ENCODE measurements at regions not wholly inside any gene's neighbourhood (a gene's known extent, or its start where the extent isn't known, plus 50 kb on each side); places are given as distances from the start of the nearest gene placed in this dataset.

DNA sequence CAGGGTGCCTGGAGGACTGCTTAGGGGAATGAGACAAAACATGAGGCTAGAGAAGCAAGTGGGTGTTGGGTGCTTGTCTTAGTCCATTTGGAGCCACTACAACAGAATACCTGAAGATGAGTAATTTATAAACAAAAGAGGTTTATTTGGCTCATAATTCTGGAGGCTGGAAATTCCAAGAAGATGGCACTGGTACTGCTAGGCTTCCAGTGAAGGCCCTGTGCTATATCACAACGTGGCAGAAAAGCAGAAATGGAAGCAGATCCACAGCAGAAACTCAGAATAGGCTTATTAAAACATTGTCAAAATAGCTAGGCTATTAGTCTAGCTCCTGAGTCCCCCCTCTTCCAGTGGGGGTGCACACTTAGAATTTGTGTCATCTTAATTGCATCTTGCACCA lies 701.7 kb downstream of the RWDD3 start:
- Histone ChIP-seq H3K4me1 (ENCODE audit: control insufficient read depth, insufficient read depth, low read length) (no peaks in the 10 kb centered on the region), H3K4me3 (ENCODE audit: insufficient read depth, low read depth, low read length) (no peak overlapping the region), H3K36me3 (ENCODE audit: control insufficient read depth, insufficient read depth, low read length) (no peaks in the 10 kb centered on the region), H3K27ac (ENCODE audit: insufficient read depth, low read depth, low read length, poor library complexity, severe bottlenecking) (no peak overlapping the region), H3K27me3 (ENCODE audit: control insufficient read depth, insufficient read depth, low read length, poor library complexity, severe bottlenecking) (no peaks in the 10 kb centered on the region), H3K9me3 (ENCODE audit: control insufficient read depth, low read length) (no peaks in the 10 kb centered on the region)
- WGBS, 2 experiments: 80 to 87% methylated on average over 1 of the region's 1 CpG

DNA sequence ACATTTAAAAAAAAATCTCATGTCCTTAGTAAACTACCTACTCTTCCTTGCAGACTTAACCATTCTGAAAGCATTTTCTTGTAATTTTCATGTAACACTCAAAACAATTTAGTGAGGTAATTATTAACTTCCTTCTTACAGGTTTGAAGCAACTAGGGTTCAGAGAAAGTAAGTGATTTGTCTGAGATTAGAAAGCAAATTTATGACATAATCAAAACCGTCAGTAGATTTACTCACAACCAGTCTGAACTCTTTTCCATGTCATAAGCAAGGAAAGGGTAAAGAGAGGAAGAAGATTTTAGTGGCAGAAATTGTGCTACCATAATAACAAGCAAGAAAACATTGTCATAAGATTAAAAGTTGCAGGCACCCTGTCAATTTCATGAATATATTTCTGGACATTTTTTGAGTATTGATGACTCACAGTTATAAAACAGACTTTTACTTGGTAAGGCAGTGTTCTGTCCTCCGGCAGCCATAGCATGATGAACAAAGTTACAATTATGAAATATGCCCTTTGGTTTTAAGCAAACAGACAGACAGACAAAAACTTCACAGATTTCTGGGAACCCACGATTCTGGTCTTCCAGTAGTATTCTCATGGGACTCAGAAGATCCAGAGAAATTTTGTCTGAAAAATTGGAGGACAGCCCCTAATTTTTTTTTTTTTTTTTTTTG lies 707.2 kb downstream of the RWDD3 start:
- H3K4me3 ChIP-seq (ENCODE audit: insufficient read depth, low read depth, low read length): no peak overlapping the region
- H3K9me3 ChIP-seq (ENCODE audit: control insufficient read depth, low read length): no peaks in the 10 kb centered on the region
- 90 to 92% methylated on average over 2 to 3 of the region's 3 CpGs for WGBS, 2 experiments
- H3K36me3 ChIP-seq (ENCODE audit: control insufficient read depth, insufficient read depth, low read length): no peaks in the 10 kb centered on the region
- H3K27ac ChIP-seq (ENCODE audit: insufficient read depth, low read depth, low read length, poor library complexity, severe bottlenecking): no peak overlapping the region
- no peaks in the 10 kb centered on the region for H3K27me3 ChIP-seq (ENCODE audit: control insufficient read depth, insufficient read depth, low read length, poor library complexity, severe bottlenecking)
- no peaks in the 10 kb centered on the region for H3K4me1 ChIP-seq (ENCODE audit: control insufficient read depth, insufficient read depth, low read length)

DNA sequence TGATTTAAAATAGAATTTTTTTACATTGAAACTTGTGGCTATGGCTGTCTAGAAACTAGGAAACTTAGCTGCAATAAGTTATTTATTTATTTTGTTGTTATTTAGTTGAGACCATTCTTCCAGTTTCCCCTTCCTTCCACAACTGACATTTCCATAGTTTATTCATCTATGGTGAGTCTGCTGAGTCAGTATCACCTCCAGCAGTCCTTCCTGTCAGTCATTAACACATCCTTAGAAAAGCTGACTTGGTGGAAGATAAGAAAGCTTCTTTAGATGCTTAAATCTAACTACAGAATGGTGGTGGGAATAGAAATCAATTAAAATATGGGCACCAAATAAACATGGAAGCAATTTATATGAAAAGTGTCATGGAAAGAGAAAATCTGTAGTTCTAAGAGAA lies 714.0 kb downstream of the RWDD3 start:
- Histone ChIP-seq H3K4me1 (ENCODE audit: control insufficient read depth, insufficient read depth, low read length) (no peaks in the 10 kb centered on the region), H3K9me3 (ENCODE audit: control insufficient read depth, low read length) (no peaks in the 10 kb centered on the region), H3K27ac (ENCODE audit: insufficient read depth, low read depth, low read length, poor library complexity, severe bottlenecking) (no peak overlapping the region), H3K4me3 (ENCODE audit: insufficient read depth, low read depth, low read length) (no peak overlapping the region), H3K27me3 (ENCODE audit: control insufficient read depth, insufficient read depth, low read length, poor library complexity, severe bottlenecking) (no peaks in the 10 kb centered on the region), H3K36me3 (ENCODE audit: control insufficient read depth, insufficient read depth, low read length) (no peaks in the 10 kb centered on the region)

DNA sequence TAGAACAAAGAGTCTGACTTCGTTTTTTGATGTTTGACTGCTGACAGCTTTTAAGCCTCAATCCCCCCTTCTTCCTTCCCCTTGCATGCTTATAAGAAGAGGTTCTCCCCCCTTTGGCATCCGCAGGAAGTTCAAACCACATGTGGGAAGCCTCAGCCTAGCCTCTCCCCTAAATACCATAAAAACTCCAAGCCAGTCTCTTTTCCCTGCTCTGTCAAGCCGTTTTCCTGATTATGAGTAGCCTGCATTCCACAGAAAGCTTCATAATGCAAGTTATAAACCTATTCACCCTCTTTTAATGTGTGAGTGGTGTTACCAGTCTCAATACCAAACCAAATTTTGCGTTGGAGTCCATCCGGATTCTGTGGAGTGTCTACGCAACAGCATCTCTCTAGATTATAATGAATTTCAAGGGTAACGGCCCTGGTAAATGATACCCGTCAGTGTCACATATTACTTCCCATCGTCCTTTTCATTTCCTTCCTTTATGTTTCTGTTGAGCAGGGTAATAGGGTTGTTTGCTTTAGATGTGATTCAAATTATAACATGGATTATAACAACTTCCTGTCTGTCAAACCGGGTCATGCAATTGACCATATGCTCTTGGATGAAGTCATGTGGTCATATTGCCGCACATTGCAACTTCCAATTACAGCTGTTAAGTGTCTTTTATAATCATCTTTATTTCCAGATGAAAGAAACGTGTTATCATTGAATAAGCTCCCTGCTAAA lies 717.5 kb downstream of the RWDD3 start:
- 92 to 93% methylated on average over 9 to 11 of the region's 12 CpGs for WGBS, 2 experiments
- no peak overlapping the region for H3K4me3 ChIP-seq (ENCODE audit: insufficient read depth, low read depth, low read length)
- H3K27ac ChIP-seq (ENCODE audit: insufficient read depth, low read depth, low read length, poor library complexity, severe bottlenecking): no peak overlapping the region
- H3K27me3 ChIP-seq (ENCODE audit: control insufficient read depth, insufficient read depth, low read length, poor library complexity, severe bottlenecking): no peaks in the 10 kb centered on the region
- H3K9me3 ChIP-seq (ENCODE audit: control insufficient read depth, low read length): no peaks in the 10 kb centered on the region
- no peaks in the 10 kb centered on the region for H3K36me3 ChIP-seq (ENCODE audit: control insufficient read depth, insufficient read depth, low read length)
- no peaks in the 10 kb centered on the region for H3K4me1 ChIP-seq (ENCODE audit: control insufficient read depth, insufficient read depth, low read length)

DNA sequence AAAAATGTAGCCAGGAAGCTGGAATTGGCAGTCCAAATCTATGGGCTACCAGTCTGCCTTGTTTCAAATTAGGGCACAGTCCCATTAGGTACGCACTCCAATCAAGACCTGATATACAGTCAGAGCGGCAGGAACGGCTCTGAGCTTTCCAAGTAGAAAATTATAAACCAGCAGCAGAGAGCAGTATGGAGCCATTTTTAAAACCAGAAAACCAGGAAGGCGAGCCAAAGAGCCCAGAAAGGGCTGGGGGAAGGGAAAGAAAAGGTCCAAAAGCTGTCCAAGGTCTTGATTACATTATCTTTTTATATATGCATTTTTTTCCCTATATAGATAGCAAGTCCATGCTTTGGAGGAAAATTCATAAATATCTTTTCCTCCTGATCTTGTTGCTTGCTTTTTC lies 719.0 kb downstream of the RWDD3 start:
- 63 to 70% methylated on average over 4 of the region's 4 CpGs for WGBS, 2 experiments
- H3K27me3 ChIP-seq (ENCODE audit: control insufficient read depth, insufficient read depth, low read length, poor library complexity, severe bottlenecking): no peaks in the 10 kb centered on the region
- no peaks in the 10 kb centered on the region for H3K36me3 ChIP-seq (ENCODE audit: control insufficient read depth, insufficient read depth, low read length)
- no peak overlapping the region for H3K4me3 ChIP-seq (ENCODE audit: insufficient read depth, low read depth, low read length)
- H3K4me1 ChIP-seq (ENCODE audit: control insufficient read depth, insufficient read depth, low read length): no peaks in the 10 kb centered on the region
- no peak overlapping the region for H3K27ac ChIP-seq (ENCODE audit: insufficient read depth, low read depth, low read length, poor library complexity, severe bottlenecking)
- no peaks in the 10 kb centered on the region for H3K9me3 ChIP-seq (ENCODE audit: control insufficient read depth, low read length)

DNA sequence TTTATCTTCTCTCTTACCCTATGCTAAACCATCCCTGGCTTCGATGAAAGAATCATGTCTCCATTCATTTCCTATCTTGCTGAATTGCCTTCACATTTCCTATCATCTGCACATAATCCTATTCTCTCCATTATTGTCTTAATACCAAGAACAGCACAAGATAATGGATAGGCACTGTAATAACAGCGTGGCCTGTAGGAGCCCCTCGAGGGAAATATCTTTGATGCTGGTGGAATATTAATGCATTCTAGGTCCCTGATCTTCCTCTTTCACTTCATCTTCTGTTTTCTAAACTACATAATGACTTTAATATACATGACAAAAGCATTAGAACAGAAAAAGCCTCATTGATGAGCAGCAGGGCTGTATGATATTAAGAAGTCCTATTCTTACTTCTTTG lies 720.6 kb downstream of the RWDD3 start:
- WGBS, 2 experiments: 96 to 97% methylated on average over 1 to 3 of the region's 3 CpGs
- no peaks in the 10 kb centered on the region for H3K4me1 ChIP-seq (ENCODE audit: control insufficient read depth, insufficient read depth, low read length)
- H3K9me3 ChIP-seq (ENCODE audit: control insufficient read depth, low read length): no peaks in the 10 kb centered on the region
- H3K36me3 ChIP-seq (ENCODE audit: control insufficient read depth, insufficient read depth, low read length): no peaks in the 10 kb centered on the region
- H3K27ac ChIP-seq (ENCODE audit: insufficient read depth, low read depth, low read length, poor library complexity, severe bottlenecking): no peak overlapping the region
- H3K27me3 ChIP-seq (ENCODE audit: control insufficient read depth, insufficient read depth, low read length, poor library complexity, severe bottlenecking): no peaks in the 10 kb centered on the region
- no peak overlapping the region for H3K4me3 ChIP-seq (ENCODE audit: insufficient read depth, low read depth, low read length)

DNA sequence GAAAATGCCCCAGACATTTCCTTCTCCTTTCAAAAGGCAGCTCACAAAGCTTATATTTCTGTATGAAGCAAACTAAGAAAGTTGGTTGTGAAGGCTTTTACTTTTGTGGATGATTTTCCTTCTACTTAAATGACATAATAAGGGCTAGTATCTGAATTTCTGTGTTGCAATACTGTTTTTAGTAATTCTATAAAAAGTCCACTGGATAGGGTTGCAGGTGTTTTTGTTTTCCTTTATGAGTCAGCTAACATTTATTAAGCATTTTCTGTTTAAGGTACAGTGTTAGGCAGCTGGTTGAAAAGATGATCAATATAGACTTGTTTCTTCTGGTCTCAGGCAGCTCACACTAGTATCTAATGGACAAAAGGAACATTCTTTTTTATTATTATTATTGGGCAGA lies 722.2 kb downstream of the RWDD3 start:
- Histone ChIP-seq H3K27ac (ENCODE audit: insufficient read depth, low read depth, low read length, poor library complexity, severe bottlenecking) (no peak overlapping the region), H3K4me3 (ENCODE audit: insufficient read depth, low read depth, low read length) (no peak overlapping the region), H3K9me3 (ENCODE audit: control insufficient read depth, low read length) (no peaks in the 10 kb centered on the region), H3K36me3 (ENCODE audit: control insufficient read depth, insufficient read depth, low read length) (no peaks in the 10 kb centered on the region), H3K27me3 (ENCODE audit: control insufficient read depth, insufficient read depth, low read length, poor library complexity, severe bottlenecking) (no peaks in the 10 kb centered on the region), H3K4me1 (ENCODE audit: control insufficient read depth, insufficient read depth, low read length) (no peaks in the 10 kb centered on the region)

DNA sequence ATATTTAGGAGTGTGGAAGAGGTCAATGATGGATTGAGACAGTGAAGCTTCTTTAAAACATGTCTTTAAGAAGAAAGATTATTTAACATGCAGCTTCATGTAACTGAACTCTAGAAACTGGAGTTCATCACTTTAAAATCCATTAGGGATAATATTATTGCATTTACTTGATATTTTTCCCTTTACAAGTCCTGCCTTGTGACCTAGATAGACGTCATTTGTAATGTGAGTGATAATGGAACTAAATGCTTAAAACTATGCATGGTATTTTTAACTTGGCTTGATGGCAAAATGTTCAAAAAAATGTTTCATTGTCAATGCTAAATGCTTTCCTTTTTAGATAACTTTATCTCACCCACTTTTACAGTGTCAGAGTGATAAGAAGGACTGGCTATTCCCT lies 723.7 kb downstream of the RWDD3 start:
- no peaks in the 10 kb centered on the region for H3K9me3 ChIP-seq (ENCODE audit: control insufficient read depth, low read length)
- H3K36me3 ChIP-seq (ENCODE audit: control insufficient read depth, insufficient read depth, low read length): no peaks in the 10 kb centered on the region
- no peaks in the 10 kb centered on the region for H3K4me1 ChIP-seq (ENCODE audit: control insufficient read depth, insufficient read depth, low read length)
- whole genome bisulfite sequencing, 2 experiments: 100% methylated on average over 1 of the region's 1 CpG
- no peak overlapping the region for H3K4me3 ChIP-seq (ENCODE audit: insufficient read depth, low read depth, low read length)
- no peaks in the 10 kb centered on the region for H3K27me3 ChIP-seq (ENCODE audit: control insufficient read depth, insufficient read depth, low read length, poor library complexity, severe bottlenecking)
- H3K27ac ChIP-seq (ENCODE audit: insufficient read depth, low read depth, low read length, poor library complexity, severe bottlenecking): no peak overlapping the region

DNA sequence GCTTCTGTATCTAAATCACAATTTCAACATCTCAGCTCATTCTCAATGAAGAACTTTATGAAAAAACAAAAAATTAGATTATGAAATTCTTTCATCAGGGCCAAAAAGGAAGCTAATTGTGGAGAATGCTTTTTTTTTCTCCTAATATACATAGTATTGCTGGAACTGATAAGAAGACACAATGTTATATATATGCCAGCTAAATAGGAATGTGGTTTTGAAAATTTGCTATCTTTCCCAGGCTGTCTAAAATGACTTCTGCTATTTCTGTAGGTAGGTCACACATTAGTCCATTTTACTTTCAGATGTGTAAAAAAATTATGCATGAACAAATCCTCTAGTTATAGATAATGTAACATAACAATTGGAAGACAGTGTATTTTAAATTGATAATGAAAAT lies 732.9 kb downstream of the RWDD3 start:
- H3K4me1 ChIP-seq (ENCODE audit: control insufficient read depth, insufficient read depth, low read length): no peaks in the 10 kb centered on the region
- H3K36me3 ChIP-seq (ENCODE audit: control insufficient read depth, insufficient read depth, low read length): no peaks in the 10 kb centered on the region
- H3K27ac ChIP-seq (ENCODE audit: insufficient read depth, low read depth, low read length, poor library complexity, severe bottlenecking): no peak overlapping the region
- no peaks in the 10 kb centered on the region for H3K27me3 ChIP-seq (ENCODE audit: control insufficient read depth, insufficient read depth, low read length, poor library complexity, severe bottlenecking)
- no peaks in the 10 kb centered on the region for H3K9me3 ChIP-seq (ENCODE audit: control insufficient read depth, low read length)
- H3K4me3 ChIP-seq (ENCODE audit: insufficient read depth, low read depth, low read length): no peak overlapping the region

DNA sequence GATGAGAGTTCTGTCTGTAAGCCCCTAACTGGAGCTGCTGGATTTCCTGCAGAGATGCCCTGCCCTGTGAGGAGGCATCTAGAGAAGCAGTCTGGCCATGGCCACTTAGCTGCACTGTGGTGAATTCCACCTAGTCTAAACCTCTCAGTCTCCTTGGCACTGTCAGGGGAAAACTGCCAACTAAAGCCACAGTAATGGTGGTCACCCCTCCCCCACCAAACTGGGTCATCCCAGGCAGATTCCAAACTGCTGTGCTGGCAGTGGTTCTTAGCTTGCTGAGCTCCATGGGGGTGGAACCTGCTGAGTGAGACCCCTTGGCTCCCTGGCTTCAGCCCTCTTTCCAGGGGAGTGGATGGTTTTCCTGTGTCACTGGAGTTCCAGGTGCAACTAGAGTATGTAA lies 740.6 kb downstream of the RWDD3 start:
- no peaks in the 10 kb centered on the region for H3K27me3 ChIP-seq (ENCODE audit: control insufficient read depth, insufficient read depth, low read length, poor library complexity, severe bottlenecking)
- no peaks in the 10 kb centered on the region for H3K4me1 ChIP-seq (ENCODE audit: control insufficient read depth, insufficient read depth, low read length)
- H3K36me3 ChIP-seq (ENCODE audit: control insufficient read depth, insufficient read depth, low read length): no peaks in the 10 kb centered on the region
- H3K4me3 ChIP-seq (ENCODE audit: insufficient read depth, low read depth, low read length): no peak overlapping the region
- H3K9me3 ChIP-seq (ENCODE audit: control insufficient read depth, low read length): no peaks in the 10 kb centered on the region
- H3K27ac ChIP-seq (ENCODE audit: insufficient read depth, low read depth, low read length, poor library complexity, severe bottlenecking): no peak overlapping the region

DNA sequence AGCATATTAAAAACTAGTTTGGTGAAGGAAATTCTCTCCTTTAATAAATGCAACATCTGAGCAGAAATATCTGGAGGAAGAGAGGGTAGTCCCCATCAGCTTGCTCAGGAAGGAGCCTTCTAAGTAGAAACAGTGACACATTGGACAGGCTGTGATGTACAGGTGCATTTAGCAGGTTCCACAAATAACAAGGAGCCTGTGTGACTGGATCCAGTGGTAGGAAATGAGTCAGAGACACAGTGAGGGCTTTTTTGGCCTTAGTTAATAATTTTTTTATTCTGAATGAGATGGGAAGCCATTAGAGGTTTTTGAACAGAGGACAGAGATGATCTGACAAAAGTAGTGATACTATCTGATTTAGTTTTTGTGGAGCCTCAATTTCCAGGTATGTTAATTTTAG lies 738.9 kb upstream of the PTBP2 start:
- H3K27ac ChIP-seq (ENCODE audit: insufficient read depth, low read depth, low read length, poor library complexity, severe bottlenecking): no peak overlapping the region
- no peaks in the 10 kb centered on the region for H3K4me1 ChIP-seq (ENCODE audit: control insufficient read depth, insufficient read depth, low read length)
- H3K9me3 ChIP-seq (ENCODE audit: control insufficient read depth, low read length): no peaks in the 10 kb centered on the region
- no peak overlapping the region for H3K4me3 ChIP-seq (ENCODE audit: insufficient read depth, low read depth, low read length)
- H3K27me3 ChIP-seq (ENCODE audit: control insufficient read depth, insufficient read depth, low read length, poor library complexity, severe bottlenecking): no peaks in the 10 kb centered on the region
- H3K36me3 ChIP-seq (ENCODE audit: control insufficient read depth, insufficient read depth, low read length): no peaks in the 10 kb centered on the region

All from ectodermal cell (in vitro differentiated cells).